ENCODE measurements at regions not wholly inside any gene's neighbourhood (a gene's known extent, or its start where the extent isn't known, plus 50 kb on each side); places are given as distances from the start of the nearest gene placed in this dataset.

- Histone ChIP-seq H3K27me3 (ENCODE audit: low read length) (no peaks in the 10 kb centered on the region), H3K9me2 (replicated peaks; ENCODE audit: insufficient read depth, low read length) (no peaks in the 10 kb centered on the region), H2AFZ (ENCODE audit: low read depth, low read length, severe bottlenecking) (no peak overlapping the region), H4K20me1 (ENCODE audit: low read depth, low read length) (no peaks in the 10 kb centered on the region), H3K9me3 (ENCODE audit: insufficient read depth, low read length) (no peaks in the 10 kb centered on the region), H3K4me2 (ENCODE audit: low read depth, low read length, poor library complexity, severe bottlenecking) (no peak overlapping the region), H3F3A (ENCODE audit: insufficient read depth) (no peaks in the 10 kb centered on the region), H3K27ac (ENCODE audit: low read depth, low read length) (no peak overlapping the region), H3K79me2 (ENCODE audit: insufficient read depth, low read length) (no peaks in the 10 kb centered on the region), H3K9ac (ENCODE audit: low read length) (no peak overlapping the region), H3K4me3 (ENCODE audit: insufficient read depth, low read length, poor library complexity, severe bottlenecking) (no peak overlapping the region), H3K36me3 (ENCODE audit: low read length) (no peaks in the 10 kb centered on the region)
- TF ChIP-seq CTCF (IDR thresholded peaks at IDR 0.05; ENCODE audit: insufficient read depth, low read length, poor library complexity, severe bottlenecking) (no peak), EZH2phosphoT487 (conservative IDR thresholded peaks at IDR 0.05; ENCODE audit: low read length) (no peak)
These were observed 366.8 kb downstream of the EDEM1 start for GRCh38 chr3:5554245-5554747.

GRCh38 chr3:5560199-5560598 is 372.7 kb downstream of the EDEM1 start:
- no peak overlapping the region for H3K27ac ChIP-seq (ENCODE audit: low read depth, low read length)
- H4K20me1 ChIP-seq (ENCODE audit: low read depth, low read length) = no peaks in the 10 kb centered on the region
- H3K79me2 ChIP-seq (ENCODE audit: insufficient read depth, low read length) = no peaks in the 10 kb centered on the region
- no peaks in the 10 kb centered on the region for H3K9me3 ChIP-seq (ENCODE audit: insufficient read depth, low read length)
- no peak overlapping the region for H3K9ac ChIP-seq (ENCODE audit: low read length)
- no peaks in the 10 kb centered on the region for H3K27me3 ChIP-seq (ENCODE audit: low read length)
- TF ChIP-seq EZH2phosphoT487 (conservative IDR thresholded peaks at IDR 0.05; ENCODE audit: low read length) = no peak
- no peak for TF ChIP-seq CTCF (IDR thresholded peaks at IDR 0.05; ENCODE audit: insufficient read depth, low read length, poor library complexity, severe bottlenecking)
- H3K4me2 ChIP-seq (ENCODE audit: low read depth, low read length, poor library complexity, severe bottlenecking) = no peak overlapping the region
- H3F3A ChIP-seq (ENCODE audit: insufficient read depth) = no peaks in the 10 kb centered on the region
- no peaks in the 10 kb centered on the region for H3K36me3 ChIP-seq (ENCODE audit: low read length)
- H3K9me2 ChIP-seq (replicated peaks; ENCODE audit: insufficient read depth, low read length) = no peaks in the 10 kb centered on the region
- H2AFZ ChIP-seq (ENCODE audit: low read depth, low read length, severe bottlenecking) = no peak overlapping the region
- no peak overlapping the region for H3K4me3 ChIP-seq (ENCODE audit: insufficient read depth, low read length, poor library complexity, severe bottlenecking)

- Histone ChIP-seq H3K36me3 (ENCODE audit: low read length) (no peaks in the 10 kb centered on the region), H3K9me2 (replicated peaks; ENCODE audit: insufficient read depth, low read length) (no peaks in the 10 kb centered on the region), H3K79me2 (ENCODE audit: insufficient read depth, low read length) (no peaks in the 10 kb centered on the region), H3K27me3 (ENCODE audit: low read length) (no peaks in the 10 kb centered on the region), H2AFZ (ENCODE audit: low read depth, low read length, severe bottlenecking) (no peak overlapping the region), H3K4me2 (ENCODE audit: low read depth, low read length, poor library complexity, severe bottlenecking) (no peak overlapping the region), H3K27ac (ENCODE audit: low read depth, low read length) (no peak overlapping the region), H3K9me3 (ENCODE audit: insufficient read depth, low read length) (no peaks in the 10 kb centered on the region), H3K4me3 (ENCODE audit: insufficient read depth, low read length, poor library complexity, severe bottlenecking) (no peak overlapping the region), H3F3A (ENCODE audit: insufficient read depth) (no peaks in the 10 kb centered on the region), H3K9ac (ENCODE audit: low read length) (no peak overlapping the region), H4K20me1 (ENCODE audit: low read depth, low read length) (no peaks in the 10 kb centered on the region)
- no peak for TF ChIP-seq EZH2phosphoT487 (conservative IDR thresholded peaks at IDR 0.05; ENCODE audit: low read length)
- no peak for TF ChIP-seq CTCF (IDR thresholded peaks at IDR 0.05; ENCODE audit: insufficient read depth, low read length, poor library complexity, severe bottlenecking)
These were observed 376.2 kb downstream of the EDEM1 start for GRCh38 chr3:5563537-5564277.
